Ovary (tissue), 3 donors: ENCODE measurements at regions not wholly inside any gene's neighbourhood (a gene's known extent, or its start where the extent isn't known, plus 50 kb on each side); places are given as distances from the start of the nearest gene placed in this dataset.

ENCODE experiments used
- EP300 ChIP-seq: sonication (generic); formaldehyde crosslinking; IDR thresholded peaks from one replicate; pipeline ENCODE4 v1.6.1; 2017; ENCODE audit warnings: antibody characterized with exemption
- POLR2A ChIP-seq: fragments of 450-650 bp; IDR thresholded peaks from one replicate; pipeline ENCODE4 v1.6.1; 2017; ENCODE audit warnings: antibody characterized with exemption, mild to moderate bottlenecking, moderate library complexity
- TF ChIP-seq, protein P1 (sequence below), 3 donors: fragments of 450-650 bp in 2 of 3; fragments of 200-600 bp in 1 of 3; IDR thresholded peaks; one replicate each; pipeline versions ENCODE4 v1.5.1 to v1.8.0; 2016 to 2022; ENCODE audit warnings: antibody characterized with exemption in 3 of 3, mild to moderate bottlenecking in 1 of 3
- donor health status: DM: no; HTN: no; CAD: no.

GRCh38 chr3:23646184-23646920 is 159.4 kb upstream of the UBE2E1 start:
- TF ChIP-seq, protein P1, sequence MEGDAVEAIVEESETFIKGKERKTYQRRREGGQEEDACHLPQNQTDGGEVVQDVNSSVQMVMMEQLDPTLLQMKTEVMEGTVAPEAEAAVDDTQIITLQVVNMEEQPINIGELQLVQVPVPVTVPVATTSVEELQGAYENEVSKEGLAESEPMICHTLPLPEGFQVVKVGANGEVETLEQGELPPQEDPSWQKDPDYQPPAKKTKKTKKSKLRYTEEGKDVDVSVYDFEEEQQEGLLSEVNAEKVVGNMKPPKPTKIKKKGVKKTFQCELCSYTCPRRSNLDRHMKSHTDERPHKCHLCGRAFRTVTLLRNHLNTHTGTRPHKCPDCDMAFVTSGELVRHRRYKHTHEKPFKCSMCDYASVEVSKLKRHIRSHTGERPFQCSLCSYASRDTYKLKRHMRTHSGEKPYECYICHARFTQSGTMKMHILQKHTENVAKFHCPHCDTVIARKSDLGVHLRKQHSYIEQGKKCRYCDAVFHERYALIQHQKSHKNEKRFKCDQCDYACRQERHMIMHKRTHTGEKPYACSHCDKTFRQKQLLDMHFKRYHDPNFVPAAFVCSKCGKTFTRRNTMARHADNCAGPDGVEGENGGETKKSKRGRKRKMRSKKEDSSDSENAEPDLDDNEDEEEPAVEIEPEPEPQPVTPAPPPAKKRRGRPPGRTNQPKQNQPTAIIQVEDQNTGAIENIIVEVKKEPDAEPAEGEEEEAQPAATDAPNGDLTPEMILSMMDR (IDR thresholded peaks at IDR 0.05) = no peak
- TF ChIP-seq EP300 (no peak), POLR2A (no peak)
